OCI-LY7 (cell line): ENCODE measurements at regions not wholly inside any gene's neighbourhood (a gene's known extent, or its start where the extent isn't known, plus 50 kb on each side); places are given as distances from the start of the nearest gene placed in this dataset.

Source experiments
- EZH2phosphoT487 ChIP-seq: fragments of 200-600 bp; sonication (generic); IDR thresholded peaks from 2 replicates; pipeline ENCODE4 v1.6.1; 2018; ENCODE audit warnings: low read depth, borderline replicate concordance, mild to moderate bottlenecking, mixed run types, antibody characterized with exemption, low read length, moderate library complexity, mixed read lengths
- TF ChIP-seq, protein P1 (sequence below): fragments of 200-600 bp; sonication (generic); conservative IDR thresholded peaks from 2 replicates; pipeline ENCODE4 v1.5.1; 2014; ENCODE audit warnings: mild to moderate bottlenecking, antibody characterized with exemption, low read length, moderate library complexity, mixed read lengths

DNA sequence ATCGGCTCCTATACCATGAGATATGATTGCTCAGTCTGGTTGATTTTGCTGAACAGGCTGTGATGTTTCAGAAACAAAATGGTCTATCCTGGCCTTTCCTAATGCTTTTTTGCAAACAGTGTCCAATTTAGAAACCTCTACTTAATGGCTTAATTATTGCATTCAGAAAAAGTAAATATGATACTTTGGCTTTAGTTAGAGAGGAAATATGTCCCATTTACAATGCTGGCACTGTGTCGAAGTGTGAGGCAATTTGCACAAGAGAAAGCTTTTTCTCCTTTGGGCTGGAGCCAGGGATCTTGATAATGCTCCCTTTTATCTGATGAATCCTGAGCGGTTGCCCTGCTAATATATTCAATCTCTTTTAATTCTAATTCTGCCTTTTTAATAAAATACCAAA lies 418.9 kb downstream of the EPHA4 start:
- TF ChIP-seq, protein P1, sequence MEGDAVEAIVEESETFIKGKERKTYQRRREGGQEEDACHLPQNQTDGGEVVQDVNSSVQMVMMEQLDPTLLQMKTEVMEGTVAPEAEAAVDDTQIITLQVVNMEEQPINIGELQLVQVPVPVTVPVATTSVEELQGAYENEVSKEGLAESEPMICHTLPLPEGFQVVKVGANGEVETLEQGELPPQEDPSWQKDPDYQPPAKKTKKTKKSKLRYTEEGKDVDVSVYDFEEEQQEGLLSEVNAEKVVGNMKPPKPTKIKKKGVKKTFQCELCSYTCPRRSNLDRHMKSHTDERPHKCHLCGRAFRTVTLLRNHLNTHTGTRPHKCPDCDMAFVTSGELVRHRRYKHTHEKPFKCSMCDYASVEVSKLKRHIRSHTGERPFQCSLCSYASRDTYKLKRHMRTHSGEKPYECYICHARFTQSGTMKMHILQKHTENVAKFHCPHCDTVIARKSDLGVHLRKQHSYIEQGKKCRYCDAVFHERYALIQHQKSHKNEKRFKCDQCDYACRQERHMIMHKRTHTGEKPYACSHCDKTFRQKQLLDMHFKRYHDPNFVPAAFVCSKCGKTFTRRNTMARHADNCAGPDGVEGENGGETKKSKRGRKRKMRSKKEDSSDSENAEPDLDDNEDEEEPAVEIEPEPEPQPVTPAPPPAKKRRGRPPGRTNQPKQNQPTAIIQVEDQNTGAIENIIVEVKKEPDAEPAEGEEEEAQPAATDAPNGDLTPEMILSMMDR, result no peak
- TF ChIP-seq EZH2phosphoT487, result no peak
